Vagina (tissue), 2 donors: ENCODE measurements at regions not wholly inside any gene's neighbourhood (a gene's known extent, or its start where the extent isn't known, plus 50 kb on each side); places are given as distances from the start of the nearest gene placed in this dataset.

Source experiments
- DNase-seq, 2 donors: peaks; one replicate each; pipeline ENCODE4 v3.0.0-alpha.2; 2017; ENCODE audit errors: extremely low spot score in 2 of 2
- H3K27ac ChIP-seq: fragments of 200-600 bp; sonication (generic); one replicate; pipeline ENCODE4 v1.5.1; 2019
- H3K27me3 ChIP-seq: fragments of 200-600 bp; sonication (generic); one replicate; pipeline ENCODE4 v1.5.1; 2019
- H3K36me3 ChIP-seq, 2 donors: fragments of 200-600 bp; sonication (generic); one replicate each; pipeline ENCODE4 v1.5.1; 2017 to 2019
- H3K4me1 ChIP-seq: fragments of 200-600 bp; sonication (generic); one replicate; pipeline ENCODE4 v1.5.1; 2019
- H3K4me3 ChIP-seq, 2 donors: fragments of 200-600 bp; sonication (generic); 1 replicate in 1 of 2; 2 replicates in 1 of 2; pipeline ENCODE4 v1.5.1; 2016 to 2019
- H3K9me3 ChIP-seq: fragments of 200-600 bp; sonication (generic); one replicate; pipeline ENCODE4 v1.5.1; 2019
- POLR2A ChIP-seq, 2 donors: fragments of 450-650 bp; IDR thresholded peaks; one replicate each; pipeline ENCODE4 v1.6.1; 2017; ENCODE audit warnings: antibody characterized with exemption in 2 of 2, mild to moderate bottlenecking in 2 of 2, moderate library complexity in 2 of 2
- POLR2AphosphoS5 ChIP-seq, 2 donors: sonication (generic); formaldehyde crosslinking; IDR thresholded peaks; one replicate each; pipeline ENCODE4 v1.9.0; 2017; ENCODE audit warnings: antibody characterized with exemption in 2 of 2, mild to moderate bottlenecking in 2 of 2, low read depth in 1 of 2; ENCODE audit not compliant: insufficient read depth in 1 of 2
- intact Hi-C: fragments of 100-400 bp; cut with DNase I; formaldehyde crosslinking; loops from one replicate; pipeline ENCODE4 v1.15.1; 2023
- TF ChIP-seq, protein P1 (sequence below), 3 experiments: fragments of 450-650 bp in 2 of 3; fragments of 200-600 bp in 1 of 3; sonication (generic) in 1 of 3; IDR thresholded peaks; one replicate each; pipeline ENCODE4 v1.5.1; 2017 to 2019; ENCODE audit warnings: antibody characterized with exemption in 3 of 3, mild to moderate bottlenecking in 2 of 3, moderate library complexity in 2 of 3

DNA sequence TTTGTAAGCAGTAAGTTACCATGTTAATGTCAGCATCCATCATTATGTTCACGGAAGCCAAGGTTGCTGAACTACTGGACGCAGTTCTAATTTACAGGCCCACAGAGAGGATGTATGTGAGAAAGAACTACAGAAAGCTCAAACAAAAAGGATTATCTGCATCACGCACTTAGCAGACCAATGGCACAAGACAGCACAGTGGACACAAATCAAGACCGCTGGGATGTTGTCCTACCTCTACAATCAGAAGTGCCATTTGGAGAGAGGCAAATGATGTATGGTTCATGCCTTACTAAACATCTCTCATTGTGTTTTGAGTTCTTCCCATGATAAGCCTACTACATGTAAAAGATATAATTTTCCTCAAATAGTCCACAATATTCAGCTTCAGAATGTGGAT is 330.7 kb upstream of the CHAC2 start:
- DNase-seq: no peak
- Histone ChIP-seq H3K4me3 (no peak overlapping the region), H3K4me1 (no peaks in the 10 kb centered on the region), H3K36me3 (no peaks in the 10 kb centered on the region), H3K27ac (no peak overlapping the region), H3K9me3 (no peaks in the 10 kb centered on the region), H3K27me3 (no peaks in the 10 kb centered on the region)
- TF ChIP-seq POLR2AphosphoS5 (IDR thresholded peaks at IDR 0.05; ENCODE audit: insufficient read depth in 1 of 2, low read depth in 1 of 2) (no peak), POLR2A (IDR thresholded peaks at IDR 0.05) (no peak)
- TF ChIP-seq, protein P1, sequence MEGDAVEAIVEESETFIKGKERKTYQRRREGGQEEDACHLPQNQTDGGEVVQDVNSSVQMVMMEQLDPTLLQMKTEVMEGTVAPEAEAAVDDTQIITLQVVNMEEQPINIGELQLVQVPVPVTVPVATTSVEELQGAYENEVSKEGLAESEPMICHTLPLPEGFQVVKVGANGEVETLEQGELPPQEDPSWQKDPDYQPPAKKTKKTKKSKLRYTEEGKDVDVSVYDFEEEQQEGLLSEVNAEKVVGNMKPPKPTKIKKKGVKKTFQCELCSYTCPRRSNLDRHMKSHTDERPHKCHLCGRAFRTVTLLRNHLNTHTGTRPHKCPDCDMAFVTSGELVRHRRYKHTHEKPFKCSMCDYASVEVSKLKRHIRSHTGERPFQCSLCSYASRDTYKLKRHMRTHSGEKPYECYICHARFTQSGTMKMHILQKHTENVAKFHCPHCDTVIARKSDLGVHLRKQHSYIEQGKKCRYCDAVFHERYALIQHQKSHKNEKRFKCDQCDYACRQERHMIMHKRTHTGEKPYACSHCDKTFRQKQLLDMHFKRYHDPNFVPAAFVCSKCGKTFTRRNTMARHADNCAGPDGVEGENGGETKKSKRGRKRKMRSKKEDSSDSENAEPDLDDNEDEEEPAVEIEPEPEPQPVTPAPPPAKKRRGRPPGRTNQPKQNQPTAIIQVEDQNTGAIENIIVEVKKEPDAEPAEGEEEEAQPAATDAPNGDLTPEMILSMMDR (IDR thresholded peaks at IDR 0.05): no peak
- intact Hi-C loops: no loop called here

DNA sequence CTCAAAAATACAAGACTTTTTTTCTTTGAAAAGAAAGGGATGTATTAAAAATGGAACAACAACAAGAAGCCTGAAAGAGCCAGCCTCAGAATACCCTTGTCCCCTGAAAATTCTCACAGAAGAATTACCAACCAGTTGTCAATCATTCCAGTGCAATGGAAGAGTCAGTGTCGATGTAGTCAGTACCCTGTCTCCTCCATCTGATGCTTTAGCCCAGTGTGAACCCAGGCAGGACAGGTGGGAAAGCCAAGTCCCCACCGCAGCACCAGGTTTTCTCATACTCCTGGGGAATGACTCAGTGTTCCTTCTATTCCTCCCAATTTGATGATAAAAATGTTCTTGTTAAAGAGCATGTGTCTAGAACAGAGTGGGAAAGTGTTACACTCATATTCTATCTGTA is 332.0 kb upstream of the CHAC2 start:
- H3K27ac ChIP-seq: no peak overlapping the region
- H3K4me3 ChIP-seq: no peak overlapping the region
- TF ChIP-seq POLR2A (IDR thresholded peaks at IDR 0.05) (no peak), POLR2AphosphoS5 (IDR thresholded peaks at IDR 0.05; ENCODE audit: insufficient read depth in 1 of 2, low read depth in 1 of 2) (no peak)
- TF ChIP-seq, protein P1 (IDR thresholded peaks at IDR 0.05): no peak
- H3K4me1 ChIP-seq: no peaks in the 10 kb centered on the region
- intact Hi-C loops: no loop called here
- DNase-seq: no peak
- no peaks in the 10 kb centered on the region for H3K9me3 ChIP-seq
- no peaks in the 10 kb centered on the region for H3K36me3 ChIP-seq
- H3K27me3 ChIP-seq: no peaks in the 10 kb centered on the region

DNA sequence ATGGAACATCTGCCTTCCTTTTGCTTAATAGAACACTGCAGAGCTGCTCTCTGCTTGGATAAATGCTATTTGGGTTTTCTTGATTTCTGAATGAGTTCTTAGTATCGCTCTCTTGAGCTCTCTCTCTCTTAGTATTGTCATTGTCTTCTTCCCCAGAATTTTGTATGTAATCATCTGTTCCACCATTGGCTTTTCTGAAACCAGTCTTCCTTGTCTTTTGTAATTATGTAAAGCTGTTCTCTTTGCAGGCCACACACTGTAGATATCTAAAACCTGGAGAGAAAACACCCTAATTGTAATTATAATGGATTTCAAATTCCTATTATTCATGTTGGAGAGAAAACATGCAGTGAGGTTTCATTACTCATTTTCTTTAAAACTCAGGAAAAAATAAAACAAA is 333.1 kb upstream of the CHAC2 start:
- Histone ChIP-seq H3K4me1 (no peaks in the 10 kb centered on the region), H3K9me3 (no peaks in the 10 kb centered on the region), H3K4me3 (no peak overlapping the region), H3K27me3 (no peaks in the 10 kb centered on the region), H3K27ac (no peak overlapping the region), H3K36me3 (no peaks in the 10 kb centered on the region)
- TF ChIP-seq POLR2A (IDR thresholded peaks at IDR 0.05) (no peak), POLR2AphosphoS5 (IDR thresholded peaks at IDR 0.05; ENCODE audit: insufficient read depth in 1 of 2, low read depth in 1 of 2) (no peak)
- TF ChIP-seq, protein P1 (IDR thresholded peaks at IDR 0.05): no peak
- intact Hi-C loops: no loop called here
- no peak for DNase-seq

DNA sequence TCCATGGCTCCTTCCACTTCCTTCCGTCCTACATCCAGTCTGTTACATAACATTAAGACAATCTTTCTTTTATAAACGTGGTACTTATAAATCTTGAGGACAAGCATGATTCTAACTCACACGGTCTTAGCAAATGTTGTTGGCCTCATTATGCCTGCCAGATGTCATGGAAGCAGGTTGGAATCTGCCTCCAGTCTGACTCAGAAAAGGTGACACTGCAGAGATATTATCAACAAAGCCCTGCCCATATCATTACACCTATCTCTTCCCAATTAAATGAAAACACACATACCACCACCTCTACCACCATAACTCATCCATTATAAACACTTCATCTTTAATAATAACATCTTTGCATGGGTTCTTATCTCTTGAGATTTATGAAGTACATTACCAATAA is 334.7 kb upstream of the CHAC2 start:
- H3K4me3 ChIP-seq: no peak overlapping the region
- no peaks in the 10 kb centered on the region for H3K9me3 ChIP-seq
- H3K4me1 ChIP-seq: no peaks in the 10 kb centered on the region
- intact Hi-C loops: no loop called here
- no peak for DNase-seq
- H3K27ac ChIP-seq: no peak overlapping the region
- H3K36me3 ChIP-seq: no peaks in the 10 kb centered on the region
- no peaks in the 10 kb centered on the region for H3K27me3 ChIP-seq
- TF ChIP-seq, protein P1 (IDR thresholded peaks at IDR 0.05): no peak
- TF ChIP-seq POLR2A (IDR thresholded peaks at IDR 0.05): no peak
- no peak for TF ChIP-seq POLR2AphosphoS5 (IDR thresholded peaks at IDR 0.05; ENCODE audit: insufficient read depth in 1 of 2, low read depth in 1 of 2)

DNA sequence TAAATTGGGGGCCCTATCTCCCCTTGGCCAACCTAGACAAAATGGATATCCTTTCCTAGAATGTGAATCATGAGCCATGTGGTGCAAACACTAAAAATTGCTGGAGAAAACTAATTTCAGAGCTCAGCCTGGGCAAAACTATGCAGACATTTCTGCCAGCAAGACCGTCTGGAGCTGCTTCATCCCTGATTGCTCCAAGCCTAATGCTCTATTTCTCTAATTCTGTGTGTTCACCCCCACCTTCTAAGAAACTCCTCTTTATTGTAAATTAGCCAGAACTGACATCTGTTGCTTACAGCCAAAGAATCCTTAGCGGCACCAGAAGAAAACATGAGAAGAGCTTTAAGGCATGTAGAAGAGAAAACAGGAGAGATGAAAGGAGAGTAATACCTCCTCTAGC is 337.7 kb upstream of the CHAC2 start:
- intact Hi-C loops: no loop called here
- H3K9me3 ChIP-seq: no peaks in the 10 kb centered on the region

More for the DNA sequence above, 337.7 kb upstream of the CHAC2 start:
- DNase-seq: no peak
- H3K27ac ChIP-seq: no peak overlapping the region
- no peaks in the 10 kb centered on the region for H3K36me3 ChIP-seq
- H3K4me3 ChIP-seq: no peak overlapping the region
- no peaks in the 10 kb centered on the region for H3K27me3 ChIP-seq
- no peaks in the 10 kb centered on the region for H3K4me1 ChIP-seq
- TF ChIP-seq POLR2A (IDR thresholded peaks at IDR 0.05): no peak
- TF ChIP-seq POLR2AphosphoS5 (IDR thresholded peaks at IDR 0.05; ENCODE audit: insufficient read depth in 1 of 2, low read depth in 1 of 2): no peak
- TF ChIP-seq, protein P1 (IDR thresholded peaks at IDR 0.05): no peak
